SW 1271 (cell line): ENCODE measurements at regions not wholly inside any gene's neighbourhood (a gene's known extent, or its start where the extent isn't known, plus 50 kb on each side); places are given as distances from the start of the nearest gene placed in this dataset.

Source experiments
- DNase-seq, 2 experiments: peaks; one replicate each; lab custom pipeline; 2025; lab: John Stamatoyannopoulos, UW

DNA sequence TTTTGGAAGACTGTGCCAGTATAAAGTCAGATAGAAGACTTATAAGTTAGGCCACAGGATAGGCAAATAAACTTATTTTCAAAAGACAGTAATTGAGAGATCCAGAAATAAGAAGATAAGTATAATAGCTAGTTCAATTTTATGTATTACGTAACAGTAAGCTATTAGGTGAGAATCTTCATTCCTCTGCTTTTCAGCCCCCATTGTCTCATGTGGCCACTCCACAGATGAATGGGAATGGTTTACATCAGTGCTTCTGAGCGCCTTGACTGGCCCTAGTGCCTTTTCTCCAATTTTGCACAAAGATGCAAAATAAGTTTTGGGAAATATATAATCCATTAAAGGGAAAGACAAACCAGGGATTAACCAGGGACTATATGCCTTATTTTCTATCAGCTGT, 550.5 kb downstream of the MMUT start:
- DNase-seq = no peak

DNA sequence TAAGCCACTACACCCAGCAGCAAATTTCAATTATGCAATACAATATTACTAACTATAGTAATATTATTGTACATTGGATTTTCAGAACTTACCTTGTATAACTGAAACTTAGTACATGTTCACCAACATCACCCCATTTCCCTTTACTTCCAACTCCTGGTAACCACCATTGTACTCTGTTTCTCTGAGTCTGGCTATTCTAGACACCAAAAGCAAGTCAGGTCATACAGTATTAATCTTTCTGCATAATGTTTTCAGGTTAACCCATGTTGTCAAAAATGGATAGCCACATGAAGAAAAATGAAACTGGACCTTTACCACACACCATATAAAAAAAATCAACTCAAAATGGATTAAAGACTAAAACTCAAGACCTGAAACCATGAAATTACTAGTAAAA, 558.2 kb downstream of the MMUT start:
- no peak for DNase-seq

- DNase-seq = no peak
Measured at GRCh38 chr6:48894469-48894868, 568.6 kb downstream of the MMUT start.

GRCh38 chr6:48893048-48893447, 570.0 kb downstream of the MMUT start:
- no peak for DNase-seq

DNA sequence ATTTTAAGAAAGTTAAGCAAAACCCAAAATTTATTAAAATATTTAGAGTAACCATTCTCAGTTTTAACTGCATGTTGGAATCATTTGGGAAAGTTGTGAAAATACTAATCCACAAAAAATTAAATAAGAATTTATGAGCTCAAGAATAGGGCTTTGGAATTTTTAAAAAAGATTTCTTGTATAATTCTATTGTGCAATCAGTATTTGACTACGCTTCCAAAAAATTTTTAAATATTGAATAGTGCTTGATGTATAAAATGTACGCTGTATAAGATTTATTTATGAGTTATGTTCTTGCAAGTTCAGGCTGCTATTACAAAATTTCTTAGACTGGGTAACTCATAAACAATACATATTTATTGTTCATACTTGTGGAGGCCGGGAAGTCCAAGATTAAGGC, 571.7 kb downstream of the MMUT start:
- no peak for DNase-seq

DNA sequence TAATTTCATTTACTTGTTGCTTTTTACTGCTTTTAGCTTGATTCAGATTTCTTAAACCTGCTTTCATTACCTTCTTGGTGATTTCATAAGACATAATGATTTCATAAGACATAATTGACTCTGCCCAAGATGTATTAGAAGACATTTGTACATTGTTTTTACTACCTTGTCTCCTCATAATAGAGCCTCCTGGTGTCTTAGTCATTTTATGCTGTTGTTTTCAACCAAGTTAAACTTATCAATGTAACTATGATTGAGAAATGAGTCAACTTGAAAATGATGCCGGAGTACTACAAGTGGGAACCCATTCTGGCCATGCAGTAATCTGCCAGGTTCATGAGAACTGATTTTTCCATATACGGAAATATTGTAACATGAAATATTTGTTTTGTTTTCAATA, 573.6 kb downstream of the MMUT start:
- DNase-seq = no peak

GRCh38 chr6:48883116-48883515, 579.9 kb downstream of the MMUT start:
- no peak for DNase-seq

DNA sequence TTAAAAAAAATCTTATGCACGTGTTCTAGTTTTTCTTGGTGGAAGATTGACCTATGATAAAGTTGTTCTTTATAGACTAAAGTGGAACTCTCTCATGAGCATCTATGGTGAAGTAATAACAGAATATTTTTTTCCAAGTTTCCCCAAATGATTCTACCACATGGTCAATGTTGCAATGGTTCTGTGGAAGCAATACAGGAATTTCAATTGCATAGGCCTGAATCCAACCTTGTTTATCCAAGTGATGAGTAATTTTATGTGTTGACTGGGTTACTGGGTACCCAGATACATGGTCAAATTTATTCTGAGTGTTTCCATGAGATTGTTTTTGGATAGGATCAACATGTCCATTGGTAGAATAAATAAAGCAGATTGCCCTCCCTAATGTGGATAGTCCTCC, 581.5 kb downstream of the MMUT start:
- DNase-seq = no peak

- no peak for DNase-seq
Measured at GRCh38 chr6:48869595-48869994, 593.5 kb downstream of the MMUT start.

DNA sequence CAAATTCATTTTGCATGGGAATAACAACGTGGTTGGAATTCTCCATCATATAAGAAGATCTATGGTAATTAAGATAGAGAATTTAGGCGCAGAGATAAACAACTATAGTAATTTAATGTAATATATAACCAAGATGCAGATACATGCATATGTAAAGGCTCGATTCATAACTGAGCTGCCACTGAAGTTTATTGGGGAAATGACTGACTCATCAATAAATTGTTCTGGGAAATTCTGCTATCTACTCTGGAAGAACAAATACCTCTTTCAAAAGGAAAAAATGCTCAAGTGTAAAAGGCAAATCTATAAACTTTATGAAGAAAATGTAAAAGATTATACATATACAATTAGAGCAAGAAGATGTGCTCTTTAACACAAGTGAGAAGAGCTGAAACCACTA, 596.4 kb downstream of the MMUT start:
- no peak for DNase-seq

DNA sequence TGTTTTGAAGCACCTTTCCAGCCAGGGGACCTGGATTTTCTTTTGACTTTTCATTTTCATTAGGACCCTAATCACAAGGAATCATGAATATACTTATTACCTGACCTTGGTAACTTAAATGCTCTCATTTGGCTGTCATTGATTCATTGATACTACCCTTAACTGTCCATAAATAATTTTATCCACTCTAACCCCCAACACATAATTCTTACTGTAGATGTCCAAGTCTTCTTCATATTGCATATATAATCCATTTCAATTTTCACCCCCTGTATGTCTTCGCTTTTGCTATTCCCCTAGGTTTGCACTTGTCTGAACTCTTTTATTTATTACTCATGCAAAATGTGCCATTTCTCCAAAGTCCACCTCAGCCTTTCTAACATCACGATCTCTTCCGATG, 602.9 kb downstream of the MMUT start:
- DNase-seq = no peak

DNA sequence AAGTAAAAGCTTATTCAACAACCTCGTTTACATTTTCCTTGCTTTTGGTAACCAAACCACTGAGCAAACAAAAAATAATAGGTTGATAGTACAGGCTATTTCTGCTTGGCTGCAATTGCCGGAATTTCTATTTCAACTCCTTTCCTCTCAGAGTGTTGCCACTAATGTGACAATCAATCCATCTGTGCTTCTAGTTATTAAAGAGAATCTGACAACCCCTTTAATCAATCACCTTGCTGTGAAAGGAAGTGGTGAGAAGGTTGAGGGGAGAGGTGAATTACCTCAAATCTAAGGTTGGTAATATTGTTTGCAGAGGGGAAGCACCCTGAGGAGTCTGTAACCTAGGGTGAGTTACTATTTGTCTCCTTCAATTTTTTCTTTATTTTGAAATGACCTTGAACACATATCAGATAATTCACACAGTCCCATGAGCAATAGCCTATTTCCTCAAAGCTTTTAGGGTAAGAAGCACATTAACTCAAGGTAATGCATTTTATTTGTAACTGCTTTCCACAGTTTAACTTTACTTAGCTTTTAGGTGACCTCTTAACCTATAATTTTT, 603.4 kb downstream of the MMUT start:
- no peak for DNase-seq

GRCh38 chr6:48845219-48845618, 617.8 kb downstream of the MMUT start:
- no peak for DNase-seq

DNA sequence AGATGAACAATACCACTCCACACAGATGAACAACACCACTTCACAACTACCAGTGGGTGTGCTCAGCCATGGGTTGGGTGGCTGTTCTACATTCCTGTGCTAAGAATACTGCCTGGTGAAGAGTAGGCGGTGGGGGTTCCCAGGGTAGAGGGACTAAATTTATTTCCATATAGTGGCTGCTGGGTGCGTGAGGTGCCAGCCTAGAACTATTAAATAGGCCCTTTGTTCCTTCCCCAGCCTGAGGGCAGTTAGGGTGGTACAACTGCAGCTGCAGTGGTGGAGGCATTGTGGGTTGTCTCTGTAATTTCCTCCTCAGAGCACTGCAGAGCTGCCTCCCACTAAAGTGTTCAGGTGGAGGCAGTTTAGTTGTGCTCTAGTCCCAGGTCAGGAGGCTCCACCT, 618.4 kb downstream of the MMUT start:
- DNase-seq = no peak

DNA sequence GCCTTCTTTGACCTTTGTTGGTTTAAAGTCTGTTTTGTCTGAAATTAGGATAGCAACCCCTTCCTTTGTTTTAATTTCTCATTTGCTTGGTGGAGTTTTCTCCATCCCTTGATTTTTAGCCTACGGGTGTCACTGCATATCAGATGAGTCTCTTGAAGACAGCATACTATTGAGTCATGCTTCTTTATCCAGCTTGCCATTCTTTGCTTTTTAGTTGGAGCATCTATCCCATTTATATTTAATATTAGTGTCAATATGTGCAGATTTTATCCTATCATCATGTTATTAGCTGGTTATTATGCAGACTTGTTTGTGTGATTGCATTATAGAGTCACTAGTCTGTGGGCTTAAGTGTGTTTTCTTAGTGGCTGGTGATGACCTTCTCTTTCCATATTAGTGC, 622.2 kb downstream of the MMUT start:
- DNase-seq = no peak

GRCh38 chr6:48839206-48839605, 623.8 kb downstream of the MMUT start:
- no peak for DNase-seq

GRCh38 chr6:48837744-48838143, 625.3 kb downstream of the MMUT start:
- DNase-seq = no peak

GRCh38 chr6:48835421-48835958, 627.6 kb downstream of the MMUT start:
- no peak for DNase-seq

- DNase-seq = peak in 1 of 2 experiments; percentile 11
Measured at GRCh38 chr6:48834706-48835105, 628.3 kb downstream of the MMUT start.

DNA sequence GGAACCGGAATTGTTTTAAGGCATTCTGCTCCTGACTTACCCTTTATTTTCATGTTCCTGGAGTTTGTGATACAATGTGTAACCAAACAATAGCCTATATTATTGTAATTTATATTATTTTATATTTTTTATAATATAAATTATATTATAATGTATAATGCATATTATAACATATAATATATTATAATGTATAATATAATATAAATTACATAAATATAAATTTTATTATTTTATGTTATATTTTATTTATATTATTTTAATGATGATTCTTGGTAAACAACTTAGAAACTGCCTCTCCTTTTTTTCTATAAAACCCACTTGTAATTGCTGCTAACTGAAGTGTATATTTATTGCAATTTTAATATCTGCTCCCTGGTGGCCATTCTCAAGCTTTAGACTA, 629.1 kb downstream of the MMUT start:
- DNase-seq = no peak

GRCh38 chr6:48826901-48827701, 636.0 kb downstream of the MMUT start:
- DNase-seq = peak; percentile 97 to 99

- DNase-seq = peak in 1 of 2 experiments; percentile 56
Measured at GRCh38 chr6:48826152-48826515, 636.9 kb downstream of the MMUT start.

DNA sequence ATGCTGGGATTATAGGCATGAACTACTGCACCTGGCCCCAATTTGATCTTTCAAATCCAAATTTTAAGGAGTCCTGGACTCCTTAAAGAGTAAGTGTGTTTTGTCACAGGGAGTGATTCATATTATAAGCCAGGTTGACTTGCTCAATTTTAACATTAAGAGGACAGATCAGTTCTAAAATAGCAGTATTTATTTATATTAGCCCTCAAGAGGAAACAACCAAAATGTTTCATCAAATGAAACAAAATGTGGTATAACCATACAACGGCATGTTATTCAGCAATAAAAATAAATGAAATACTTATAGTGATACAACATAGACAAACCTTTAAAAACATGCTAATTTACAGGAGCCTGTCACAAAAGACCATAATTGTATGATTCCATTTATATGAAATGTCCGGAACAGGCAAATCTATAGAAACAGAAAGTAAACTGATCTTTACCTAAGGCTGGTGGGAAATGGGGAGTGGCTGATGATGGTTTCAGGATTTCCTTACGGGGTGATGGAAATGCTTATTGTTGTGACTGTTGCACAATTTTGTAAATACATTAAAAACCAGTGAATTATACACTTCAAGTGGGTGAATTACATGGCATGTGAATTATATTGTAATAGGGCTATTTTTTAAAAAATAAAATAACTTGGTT, 637.4 kb downstream of the MMUT start:
- DNase-seq = peak in 1 of 2 experiments; percentile 36
